DND-41 (cell line): ENCODE measurements at regions not wholly inside any gene's neighbourhood (a gene's known extent, or its start where the extent isn't known, plus 50 kb on each side); places are given as distances from the start of the nearest gene placed in this dataset.

ENCODE experiments used
- ATAC-seq: fragments of 200-7000 bp; cut with Tn5 transposase; 3 replicates; pipeline ENCODE4 v1.9.1; 2021; ENCODE audit warnings: low read depth; ENCODE audit not compliant: insufficient read depth
- DNase-seq: peaks from one replicate; pipeline ENCODE4 v3.0.0-alpha.2; 2020
- H2AFZ ChIP-seq: 2 replicates; pipeline ENCODE4 v1.6.0; 2012; ENCODE audit warnings: low read depth, low read length
- H3K27ac ChIP-seq: 2 replicates; pipeline ENCODE4 v1.5.1; 2012; ENCODE audit warnings: low read length, inconsistent platforms
- H3K27me3 ChIP-seq: fragments of 200-600 bp; sonication (generic); 2 replicates; pipeline ENCODE4 v1.6.0; 2012; ENCODE audit warnings: low read length, mild to moderate bottlenecking, inconsistent platforms; ENCODE audit not compliant: insufficient read depth, poor library complexity
- H3K36me3 ChIP-seq: 2 replicates; pipeline ENCODE4 v1.5.1; 2012; ENCODE audit warnings: low read length, inconsistent platforms; ENCODE audit not compliant: insufficient read depth
- H3K4me1 ChIP-seq: 2 replicates; pipeline ENCODE4 v1.5.1; 2012; ENCODE audit warnings: mild to moderate bottlenecking, low read length; ENCODE audit not compliant: insufficient read depth
- H3K4me2 ChIP-seq: 2 replicates; pipeline ENCODE4 v1.6.0; 2012; ENCODE audit warnings: mild to moderate bottlenecking, moderate library complexity, low read length, inconsistent platforms; ENCODE audit not compliant: insufficient read depth
- H3K4me3 ChIP-seq, 2 experiments: fragments of 200-600 bp in 1 of 2; shearing (Covaris generic) in 1 of 2; 2 replicates each; pipeline ENCODE4 v1.5.1; 2012 to 2016; ENCODE audit warnings: inconsistent platforms in 2 of 2, low read length in 2 of 2, mild to moderate bottlenecking in 2 of 2, low read depth in 1 of 2, moderate library complexity in 1 of 2
- H3K79me2 ChIP-seq: 2 replicates; pipeline ENCODE4 v1.6.0; 2012; ENCODE audit warnings: low read length, inconsistent platforms; ENCODE audit not compliant: insufficient read depth
- H3K9ac ChIP-seq: 2 replicates; pipeline ENCODE4 v1.6.0; 2012; ENCODE audit warnings: low read depth, mild to moderate bottlenecking, inconsistent platforms, low read length, moderate library complexity
- H3K9me3 ChIP-seq: 2 replicates; pipeline ENCODE4 v1.5.1; 2012; ENCODE audit warnings: low read length, moderate library complexity, mild to moderate bottlenecking, inconsistent platforms; ENCODE audit not compliant: insufficient read depth, severe bottlenecking
- H4K20me1 ChIP-seq: 2 replicates; pipeline ENCODE4 v1.6.0; 2012; ENCODE audit warnings: low read length; ENCODE audit not compliant: insufficient read depth
- CTCF ChIP-seq: IDR thresholded peaks from 2 replicates; pipeline ENCODE4 v1.5.1; 2012; ENCODE audit warnings: borderline replicate concordance, low read length, moderate library complexity, mild to moderate bottlenecking; ENCODE audit not compliant: poor library complexity, severe bottlenecking; ENCODE audit errors: extremely low read depth
- EZH2 ChIP-seq: IDR thresholded peaks from 3 replicates; pipeline ENCODE4 v1.6.1; 2012; ENCODE audit warnings: borderline replicate concordance, low read depth, mild to moderate bottlenecking, moderate library complexity, low read length, inconsistent platforms; ENCODE audit not compliant: severe bottlenecking

GRCh38 chr17:77540531-77540930 is 399.8 kb downstream of the SEC14L1 start:
- TF ChIP-seq CTCF (no peak), EZH2 (no peak)
- Histone ChIP-seq H3K9ac (no peak overlapping the region), H2AFZ (no peak overlapping the region), H3K4me3 (no peak overlapping the region), H3K4me2 (no peak overlapping the region), H3K27me3 (peaks cover 4% of the 10 kb centered on the region), H3K36me3 (no peaks in the 10 kb centered on the region), H3K79me2 (no peaks in the 10 kb centered on the region), H4K20me1 (no peaks in the 10 kb centered on the region), H3K4me1 (no peaks in the 10 kb centered on the region), H3K27ac (no peak overlapping the region), H3K9me3 (no peaks in the 10 kb centered on the region)
- DNase-seq: no peak
- ATAC-seq: no peak

DNA sequence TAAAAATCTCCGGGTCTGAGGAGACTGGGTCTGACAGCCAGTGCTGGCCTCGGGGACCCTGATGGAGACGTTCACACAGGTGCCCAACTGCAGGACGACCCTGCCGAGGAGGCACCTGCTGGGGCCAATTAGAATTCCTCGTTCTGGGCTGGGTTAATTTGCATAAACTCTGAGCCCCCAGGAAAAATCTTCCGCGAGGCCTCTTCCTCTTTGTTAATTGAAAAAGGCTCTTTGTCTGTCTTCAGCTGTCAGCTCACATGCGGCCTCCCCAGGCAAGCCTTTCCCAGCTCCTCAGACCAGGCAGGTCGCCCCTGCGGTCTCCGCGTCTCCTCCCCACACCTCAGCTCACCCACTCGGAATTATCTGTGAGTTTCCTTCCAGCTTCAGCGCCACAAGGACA is 400.2 kb downstream of the SEC14L1 start:
- no peak overlapping the region for H3K27ac ChIP-seq
- H3K36me3 ChIP-seq: no peaks in the 10 kb centered on the region
- no peaks in the 10 kb centered on the region for H3K79me2 ChIP-seq
- H3K9ac ChIP-seq: no peak overlapping the region
- TF ChIP-seq EZH2 (no peak), CTCF (no peak)
- no peak overlapping the region for H3K4me3 ChIP-seq
- H3K27me3 ChIP-seq: peaks cover 4% of the 10 kb centered on the region
- DNase-seq (no peak), ATAC-seq (no peak)
- H4K20me1 ChIP-seq: no peaks in the 10 kb centered on the region
- H3K4me1 ChIP-seq: no peaks in the 10 kb centered on the region
- H3K9me3 ChIP-seq: no peaks in the 10 kb centered on the region
- no peak overlapping the region for H3K4me2 ChIP-seq
- no peak overlapping the region for H2AFZ ChIP-seq

GRCh38 chr17:77542011-77542410 is 401.2 kb downstream of the SEC14L1 start:
- no peak overlapping the region for H3K27ac ChIP-seq
- no peaks in the 10 kb centered on the region for H3K4me1 ChIP-seq
- no peaks in the 10 kb centered on the region for H3K36me3 ChIP-seq
- no peaks in the 10 kb centered on the region for H3K9me3 ChIP-seq
- H3K79me2 ChIP-seq: no peaks in the 10 kb centered on the region
- no peak overlapping the region for H3K4me2 ChIP-seq
- DNase-seq (no peak), ATAC-seq (no peak)
- no peak for TF ChIP-seq EZH2
- no peak for TF ChIP-seq CTCF
- H3K9ac ChIP-seq: no peak overlapping the region
- H3K27me3 ChIP-seq: peaks cover 4% of the 10 kb centered on the region
- H3K4me3 ChIP-seq: no peak overlapping the region
- no peak overlapping the region for H2AFZ ChIP-seq
- H4K20me1 ChIP-seq: no peaks in the 10 kb centered on the region
